ENCODE measurements at regions not wholly inside any gene's neighbourhood (a gene's known extent, or its start where the extent isn't known, plus 50 kb on each side); places are given as distances from the start of the nearest gene placed in this dataset.

DNA sequence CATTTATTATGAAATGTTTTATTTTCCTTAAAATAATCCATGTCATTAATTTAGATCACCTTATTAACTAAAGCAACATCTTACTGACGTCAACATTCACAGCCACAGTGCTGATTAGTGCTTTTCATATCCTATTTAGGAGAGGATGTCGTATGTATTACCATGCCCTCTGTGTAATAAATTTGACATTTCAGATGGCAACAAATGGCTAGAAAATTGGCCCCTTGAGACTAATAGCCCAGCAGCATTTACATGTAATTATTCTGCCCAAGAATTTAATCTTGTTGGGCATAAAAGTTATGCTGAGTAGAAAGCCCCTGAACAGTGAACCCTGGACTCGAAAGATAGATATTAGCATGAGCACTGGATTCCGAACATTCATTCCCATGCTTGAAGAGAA, 391.2 kb downstream of the PRELID2 start:
- TF ChIP-seq, protein P1, sequence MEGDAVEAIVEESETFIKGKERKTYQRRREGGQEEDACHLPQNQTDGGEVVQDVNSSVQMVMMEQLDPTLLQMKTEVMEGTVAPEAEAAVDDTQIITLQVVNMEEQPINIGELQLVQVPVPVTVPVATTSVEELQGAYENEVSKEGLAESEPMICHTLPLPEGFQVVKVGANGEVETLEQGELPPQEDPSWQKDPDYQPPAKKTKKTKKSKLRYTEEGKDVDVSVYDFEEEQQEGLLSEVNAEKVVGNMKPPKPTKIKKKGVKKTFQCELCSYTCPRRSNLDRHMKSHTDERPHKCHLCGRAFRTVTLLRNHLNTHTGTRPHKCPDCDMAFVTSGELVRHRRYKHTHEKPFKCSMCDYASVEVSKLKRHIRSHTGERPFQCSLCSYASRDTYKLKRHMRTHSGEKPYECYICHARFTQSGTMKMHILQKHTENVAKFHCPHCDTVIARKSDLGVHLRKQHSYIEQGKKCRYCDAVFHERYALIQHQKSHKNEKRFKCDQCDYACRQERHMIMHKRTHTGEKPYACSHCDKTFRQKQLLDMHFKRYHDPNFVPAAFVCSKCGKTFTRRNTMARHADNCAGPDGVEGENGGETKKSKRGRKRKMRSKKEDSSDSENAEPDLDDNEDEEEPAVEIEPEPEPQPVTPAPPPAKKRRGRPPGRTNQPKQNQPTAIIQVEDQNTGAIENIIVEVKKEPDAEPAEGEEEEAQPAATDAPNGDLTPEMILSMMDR (IDR thresholded peaks at IDR 0.05), result no peak
- TF ChIP-seq ZFX (IDR thresholded peaks at IDR 0.05; ENCODE audit: borderline replicate concordance), result no peak

All from 22Rv1 (cell line).